Suppressor macrophage treated with lipopolysaccharide for 1 hour (primary cell): ENCODE measurements at regions not wholly inside any gene's neighbourhood (a gene's known extent, or its start where the extent isn't known, plus 50 kb on each side); places are given as distances from the start of the nearest gene placed in this dataset.
A peak's percentile ranks its signal among the peaks of the same experiment; 100 is the strongest.
"Not testable (repeated sequence)": the region's sequence is repeated elsewhere in the genome, so short reads cannot be mapped to it uniquely, and the experiment has no call there.

Experiments
- DNase-seq, 3 donors: peaks; one replicate each; pipeline ENCODE4 v3.0.0-alpha.2; 2020 to 2022

GRCh38 chr5:40112875-40113274 is 566.8 kb upstream of the PTGER4 start:
- no peak for DNase-seq

GRCh38 chr5:40111036-40111435 is 568.7 kb upstream of the PTGER4 start:
- DNase-seq, result not testable (repeated sequence)

- peak in 2 of 3 donors; percentile 2 to 4 for DNase-seq
Measured at GRCh38 chr5:40108764-40109390, 570.8 kb upstream of the PTGER4 start.

- DNase-seq, result not testable (repeated sequence)
Measured at GRCh38 chr5:40107786-40108185, 571.9 kb upstream of the PTGER4 start.

- no peak for DNase-seq
Measured at GRCh38 chr5:40106847-40107246, 572.9 kb upstream of the PTGER4 start.

- DNase-seq, result no peak
Measured at GRCh38 chr5:40098313-40098712, 581.4 kb upstream of the PTGER4 start.

GRCh38 chr5:40093550-40093949 is 586.2 kb upstream of the PTGER4 start:
- no peak for DNase-seq

- peak in 1 of 3 donors; percentile 3 for DNase-seq
Measured at GRCh38 chr5:40089269-40089668, 590.4 kb upstream of the PTGER4 start.

GRCh38 chr5:40084614-40085013 is 595.1 kb upstream of the PTGER4 start:
- no peak for DNase-seq

- DNase-seq, result no peak
Measured at GRCh38 chr5:40082313-40082712, 597.4 kb upstream of the PTGER4 start.

- DNase-seq, result peak in 1 of 3 donors; percentile 2
Measured at GRCh38 chr5:40080191-40080590, 599.5 kb upstream of the PTGER4 start.

- peak in 2 of 3 donors; percentile 15 to 25 for DNase-seq
Measured at GRCh38 chr5:40078898-40079575, 600.7 kb upstream of the PTGER4 start.

GRCh38 chr5:40074826-40075225 is 604.9 kb upstream of the PTGER4 start:
- no peak for DNase-seq

- DNase-seq, result no peak
Measured at GRCh38 chr5:40073927-40074326, 605.8 kb upstream of the PTGER4 start.

GRCh38 chr5:40071870-40072269 is 607.8 kb upstream of the PTGER4 start:
- no peak for DNase-seq

- no peak for DNase-seq
Measured at GRCh38 chr5:40066616-40067015, 613.1 kb upstream of the PTGER4 start.

- DNase-seq, result no peak
Measured at GRCh38 chr5:40052808-40053207, 626.9 kb upstream of the PTGER4 start.

GRCh38 chr5:40046792-40047191 is 622.0 kb upstream of the DAB2 start:
- DNase-seq, result no peak

- DNase-seq, result no peak
Measured at GRCh38 chr5:40045429-40045828, 620.6 kb upstream of the DAB2 start.

- DNase-seq, result no peak
Measured at GRCh38 chr5:40043916-40044315, 619.1 kb upstream of the DAB2 start.

- no peak for DNase-seq
Measured at GRCh38 chr5:40041452-40041851, 616.7 kb upstream of the DAB2 start.

- DNase-seq, result no peak
Measured at GRCh38 chr5:40037713-40038112, 612.9 kb upstream of the DAB2 start.

GRCh38 chr5:40034441-40034840 is 609.7 kb upstream of the DAB2 start:
- DNase-seq, result no peak

- DNase-seq, result no peak
Measured at GRCh38 chr5:40033411-40033810, 608.6 kb upstream of the DAB2 start.

GRCh38 chr5:40033009-40033408 is 608.2 kb upstream of the DAB2 start:
- DNase-seq, result no peak
